ENCODE measurements at regions not wholly inside any gene's neighbourhood (a gene's known extent, or its start where the extent isn't known, plus 50 kb on each side); places are given as distances from the start of the nearest gene placed in this dataset.
"Not testable (repeated sequence)": the region's sequence is repeated elsewhere in the genome, so short reads cannot be mapped to it uniquely, and the experiment has no call there.

DNA sequence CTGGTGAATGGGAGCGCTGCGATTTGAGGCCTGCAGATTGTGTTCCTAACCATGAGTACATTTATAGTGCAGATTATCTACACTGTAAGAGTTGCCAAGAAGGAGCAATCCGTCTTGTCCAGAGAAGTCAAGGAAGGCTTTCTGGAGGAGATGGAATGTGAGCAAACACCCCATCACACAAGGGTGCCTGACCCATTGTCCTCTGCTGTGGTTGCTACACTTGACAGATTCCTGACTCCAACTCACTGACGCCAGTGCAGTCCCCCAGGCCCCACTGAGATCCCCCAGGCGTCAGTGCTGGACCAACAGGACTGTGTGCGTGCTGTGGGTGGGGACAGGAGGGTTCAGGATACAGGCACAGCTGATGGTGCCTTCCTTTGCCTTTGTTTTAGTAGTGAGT, 135.9 kb upstream of the TPM1 start:
- intact Hi-C loops (cut with DNase I; ENCODE audit: low total_unique reads) = no loop called here
- H3K4me3 ChIP-seq = no peak overlapping the region
- peak overlapping the region in 3 of 5 donors; percentile 44 to 93 (median 55) for H3K27ac ChIP-seq
- no peaks in the 10 kb centered on the region for H3K9me3 ChIP-seq
- 57 to 92% (median 82%) methylated on average over 3 to 6 of the region's 6 CpGs for WGBS, 5 donors
- DNase-seq = no peak
- TF ChIP-seq EP300 (IDR thresholded peaks at IDR 0.05) (peak; percentile 96), POLR2A (IDR thresholded peaks at IDR 0.05) (no peak), POLR2AphosphoS5 (IDR thresholded peaks at IDR 0.05) (peak in 2 of 3 donors; percentile 22 to 95)
- TF ChIP-seq, protein P1, sequence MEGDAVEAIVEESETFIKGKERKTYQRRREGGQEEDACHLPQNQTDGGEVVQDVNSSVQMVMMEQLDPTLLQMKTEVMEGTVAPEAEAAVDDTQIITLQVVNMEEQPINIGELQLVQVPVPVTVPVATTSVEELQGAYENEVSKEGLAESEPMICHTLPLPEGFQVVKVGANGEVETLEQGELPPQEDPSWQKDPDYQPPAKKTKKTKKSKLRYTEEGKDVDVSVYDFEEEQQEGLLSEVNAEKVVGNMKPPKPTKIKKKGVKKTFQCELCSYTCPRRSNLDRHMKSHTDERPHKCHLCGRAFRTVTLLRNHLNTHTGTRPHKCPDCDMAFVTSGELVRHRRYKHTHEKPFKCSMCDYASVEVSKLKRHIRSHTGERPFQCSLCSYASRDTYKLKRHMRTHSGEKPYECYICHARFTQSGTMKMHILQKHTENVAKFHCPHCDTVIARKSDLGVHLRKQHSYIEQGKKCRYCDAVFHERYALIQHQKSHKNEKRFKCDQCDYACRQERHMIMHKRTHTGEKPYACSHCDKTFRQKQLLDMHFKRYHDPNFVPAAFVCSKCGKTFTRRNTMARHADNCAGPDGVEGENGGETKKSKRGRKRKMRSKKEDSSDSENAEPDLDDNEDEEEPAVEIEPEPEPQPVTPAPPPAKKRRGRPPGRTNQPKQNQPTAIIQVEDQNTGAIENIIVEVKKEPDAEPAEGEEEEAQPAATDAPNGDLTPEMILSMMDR (IDR thresholded peaks at IDR 0.05) = no peak
- no peaks in the 10 kb centered on the region for H3K27me3 ChIP-seq
- no peaks in the 10 kb centered on the region for H3K36me3 ChIP-seq
- H3K4me1 ChIP-seq = peaks cover 0 to 11% (median 4%) of the 10 kb centered on the region in 4 donors

DNA sequence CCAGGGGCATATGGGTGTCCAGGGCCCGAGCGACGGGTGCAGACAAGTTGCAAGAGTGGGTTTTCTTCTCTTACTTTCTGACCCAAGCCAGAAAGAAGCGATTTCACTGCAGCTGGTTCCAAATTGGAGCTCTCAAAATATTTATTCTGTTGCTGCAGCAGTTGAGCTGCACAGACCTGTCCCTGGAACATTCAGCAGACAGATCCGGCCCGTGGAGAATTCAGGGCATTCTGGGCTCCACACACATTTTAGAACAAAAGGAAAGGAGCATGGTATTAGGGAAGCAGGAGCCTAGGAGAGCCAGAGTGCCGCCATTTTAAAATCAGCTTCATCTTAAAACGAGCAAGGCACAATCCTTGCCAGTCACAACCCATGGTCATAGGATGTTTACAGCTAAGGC, 135.3 kb upstream of the TPM1 start:
- H3K27me3 ChIP-seq = no peaks in the 10 kb centered on the region
- TF ChIP-seq POLR2AphosphoS5 (IDR thresholded peaks at IDR 0.05) (no peak), EP300 (IDR thresholded peaks at IDR 0.05) (no peak), POLR2A (IDR thresholded peaks at IDR 0.05) (no peak)
- TF ChIP-seq, protein P1 (IDR thresholded peaks at IDR 0.05) = no peak
- 75 to 84% (median 80%) methylated on average over 7 to 8 of the region's 8 CpGs for WGBS, 5 donors
- H3K9me3 ChIP-seq = no peaks in the 10 kb centered on the region
- no peaks in the 10 kb centered on the region for H3K36me3 ChIP-seq
- DNase-seq = no peak
- peak overlapping the region in 3 of 5 donors; percentile 44 to 93 (median 55) for H3K27ac ChIP-seq
- no peak overlapping the region for H3K4me3 ChIP-seq
- H3K4me1 ChIP-seq = peaks cover 0 to 15% (median 4%) of the 10 kb centered on the region in 4 donors
- intact Hi-C loops (cut with DNase I; ENCODE audit: low total_unique reads) = no loop called here

DNA sequence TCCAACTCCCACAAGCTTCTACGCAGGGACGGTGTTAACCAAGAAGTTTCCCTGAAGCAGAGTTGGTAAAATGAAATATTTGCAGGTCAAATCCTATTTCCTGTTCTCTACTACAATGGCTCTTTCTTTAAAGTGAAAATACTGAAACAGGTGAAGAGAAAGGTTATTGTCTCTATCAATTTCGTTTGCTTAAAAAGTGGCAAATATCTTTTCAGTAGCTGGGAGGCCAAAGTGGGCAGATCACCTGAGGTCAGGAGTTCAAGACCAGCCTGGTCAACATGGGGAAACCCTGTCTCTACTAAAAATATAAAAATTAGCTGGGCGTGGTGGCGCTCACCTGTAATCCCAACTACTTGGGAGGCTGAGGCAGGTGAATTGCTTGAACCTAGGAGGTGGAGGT, 134.2 kb upstream of the TPM1 start:
- WGBS, 5 donors = 59 to 76% (median 64%) methylated on average over 5 of the region's 5 CpGs
- H3K9me3 ChIP-seq; H3K27me3 ChIP-seq; intact Hi-C loops (cut with DNase I; ENCODE audit: low total_unique reads); DNase-seq; H3K36me3 ChIP-seq; H3K4me3 ChIP-seq: not testable (repeated sequence)
- H3K27ac ChIP-seq = peak overlapping the region in 2 of 5 donors; percentile 55 to 93
- peaks cover 0 to 23% (median 11%) of the 10 kb centered on the region in 4 donors for H3K4me1 ChIP-seq

DNA sequence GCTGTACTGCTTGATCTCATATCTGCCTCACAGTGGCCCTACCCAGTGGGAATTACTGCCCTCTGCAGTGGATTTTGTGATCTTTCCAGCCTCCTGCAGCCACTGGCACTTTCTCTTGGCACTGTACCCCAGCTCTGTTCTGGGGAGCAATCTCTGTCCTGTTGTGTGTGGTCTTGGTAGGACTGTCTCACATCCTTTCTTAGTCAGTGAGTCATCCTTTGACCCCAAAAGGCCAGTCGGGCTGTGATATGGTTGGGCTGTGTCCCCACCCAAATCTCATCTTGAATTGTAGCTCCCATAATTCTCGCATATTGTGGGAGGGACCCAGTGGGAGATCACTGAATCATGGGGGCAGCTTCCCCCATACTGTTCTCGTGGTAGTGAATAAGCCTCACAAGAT, 133.3 kb upstream of the TPM1 start:
- H3K9me3 ChIP-seq = no peaks in the 10 kb centered on the region
- H3K27me3 ChIP-seq = no peaks in the 10 kb centered on the region
- H3K27ac ChIP-seq = no peak overlapping the region
- DNase-seq = no peak
- intact Hi-C loops (cut with DNase I; ENCODE audit: low total_unique reads) = no loop called here
- H3K4me3 ChIP-seq = no peak overlapping the region
- TF ChIP-seq EP300 (IDR thresholded peaks at IDR 0.05) (no peak), POLR2AphosphoS5 (IDR thresholded peaks at IDR 0.05) (no peak), POLR2A (IDR thresholded peaks at IDR 0.05) (no peak)
- TF ChIP-seq, protein P1 (IDR thresholded peaks at IDR 0.05) = no peak
- H3K36me3 ChIP-seq = no peaks in the 10 kb centered on the region
- peaks cover 0 to 17% (median 10%) of the 10 kb centered on the region in 4 donors for H3K4me1 ChIP-seq
- WGBS, 5 donors = 84 to 90% (median 88%) methylated on average over 3 of the region's 3 CpGs

DNA sequence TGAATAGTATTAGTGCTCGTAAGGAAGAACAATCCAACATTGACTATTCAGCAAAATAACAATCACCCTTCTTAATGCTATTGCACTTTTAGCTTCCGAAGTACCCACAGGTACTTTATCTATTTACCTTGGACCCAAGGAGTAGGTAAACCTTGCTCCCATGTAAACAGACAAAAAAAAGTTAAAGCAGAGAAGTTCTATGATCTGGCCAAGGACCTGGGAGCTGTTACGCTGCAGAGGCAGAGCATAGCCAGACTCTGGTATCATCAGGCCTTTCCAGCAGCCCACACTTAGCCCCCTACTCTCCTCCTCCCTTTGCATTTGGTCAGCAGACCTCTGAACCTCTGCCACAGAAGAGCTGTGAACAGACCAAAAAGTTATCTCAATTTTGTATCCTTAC, 130.3 kb upstream of the TPM1 start:
- Histone ChIP-seq H3K36me3 (no peaks in the 10 kb centered on the region), H3K4me1 (peaks cover 0 to 15% (median 8%) of the 10 kb centered on the region in 4 donors), H3K27me3 (no peaks in the 10 kb centered on the region), H3K4me3 (no peak overlapping the region), H3K9me3 (no peaks in the 10 kb centered on the region), H3K27ac (no peak overlapping the region)
- intact Hi-C loops (cut with DNase I; ENCODE audit: low total_unique reads) = no loop called here
- TF ChIP-seq EP300 (IDR thresholded peaks at IDR 0.05) (no peak), POLR2A (IDR thresholded peaks at IDR 0.05) (no peak), POLR2AphosphoS5 (IDR thresholded peaks at IDR 0.05) (no peak)
- TF ChIP-seq, protein P1 (IDR thresholded peaks at IDR 0.05) = no peak
- DNase-seq = no peak
- 37 to 59% (median 48%) methylated on average over 3 of the region's 3 CpGs for WGBS, 5 donors
